Astrocyte (in vitro differentiated cells and primary cell): ENCODE measurements at regions not wholly inside any gene's neighbourhood (a gene's known extent, or its start where the extent isn't known, plus 50 kb on each side); places are given as distances from the start of the nearest gene placed in this dataset.

Source experiments
- DNase-seq: peaks from one replicate; pipeline ENCODE4 v3.0.0-alpha.2; 2010; ENCODE audit warnings: low read depth
- FAIRE-seq: peaks from 2 replicates; lab custom pipeline; 2011; peaks lifted over from hg19 to GRCh38; lab: Jason Lieb, UNC
- H2AFZ ChIP-seq: 2 replicates; pipeline ENCODE4 v1.6.0; 2012; ENCODE audit warnings: low read depth, low read length, inconsistent platforms
- H3K27ac ChIP-seq: 2 replicates; pipeline ENCODE4 v1.5.1; 2011; ENCODE audit warnings: low read depth, low read length, inconsistent platforms
- H3K27me3 ChIP-seq: 2 replicates; pipeline ENCODE4 v1.6.0; 2011; ENCODE audit warnings: low read length, inconsistent platforms; ENCODE audit not compliant: insufficient read depth
- H3K36me3 ChIP-seq: 2 replicates; pipeline ENCODE4 v1.5.1; 2011; ENCODE audit warnings: low read length, inconsistent platforms; ENCODE audit not compliant: insufficient read depth
- H3K4me1 ChIP-seq: 2 replicates; pipeline ENCODE4 v1.5.1; 2011; ENCODE audit warnings: low read length, inconsistent platforms; ENCODE audit not compliant: insufficient read depth
- H3K4me2 ChIP-seq: 2 replicates; pipeline ENCODE4 v1.6.0; 2012; ENCODE audit warnings: low read length, inconsistent platforms
- H3K4me3 ChIP-seq: 2 replicates; pipeline ENCODE4 v1.5.1; 2011; ENCODE audit warnings: low read depth, mild to moderate bottlenecking, low read length, inconsistent platforms; ENCODE audit not compliant: insufficient read depth
- H3K79me2 ChIP-seq: 2 replicates; pipeline ENCODE4 v1.6.0; 2012; ENCODE audit warnings: mild to moderate bottlenecking, low read length, inconsistent platforms; ENCODE audit not compliant: insufficient read depth
- H3K9ac ChIP-seq: 2 replicates; pipeline ENCODE4 v1.6.0; 2012; ENCODE audit warnings: mild to moderate bottlenecking, low read length, inconsistent platforms
- H3K9me3 ChIP-seq: 2 replicates; pipeline ENCODE4 v1.5.1; 2012; ENCODE audit warnings: low read depth, mild to moderate bottlenecking, low read length, inconsistent platforms; ENCODE audit not compliant: insufficient read depth
- H4K20me1 ChIP-seq: 2 replicates; pipeline ENCODE4 v1.6.0; 2012; ENCODE audit warnings: low read length, inconsistent platforms; ENCODE audit not compliant: insufficient read depth
- H3K27ac Mint-ChIP-seq: one replicate; pipeline ENCODE4 v1.8.0; 2021; ENCODE audit warnings: mild to moderate bottlenecking, mixed read lengths; ENCODE audit not compliant: unreplicated experiment
- H3K27me3 Mint-ChIP-seq: one replicate; pipeline ENCODE4 v1.8.0; 2021; ENCODE audit warnings: low read depth, mixed read lengths; ENCODE audit not compliant: unreplicated experiment
- H3K36me3 Mint-ChIP-seq: one replicate; pipeline ENCODE4 v1.8.0; 2021; ENCODE audit warnings: low read depth, mixed read lengths; ENCODE audit not compliant: unreplicated experiment
- H3K4me1 Mint-ChIP-seq: one replicate; pipeline ENCODE4 v1.8.0; 2021; ENCODE audit warnings: low read depth, mixed read lengths; ENCODE audit not compliant: unreplicated experiment
- H3K4me3 Mint-ChIP-seq: one replicate; pipeline ENCODE4 v1.8.0; 2021; ENCODE audit warnings: mild to moderate bottlenecking, moderate library complexity, mixed read lengths; ENCODE audit not compliant: unreplicated experiment
- H3K9me3 Mint-ChIP-seq: one replicate; pipeline ENCODE4 v1.8.0; 2021; ENCODE audit warnings: mild to moderate bottlenecking, mixed read lengths; ENCODE audit not compliant: unreplicated experiment
- CTCF ChIP-seq: IDR thresholded peaks from 2 replicates; pipeline ENCODE4 v1.5.1; 2011; ENCODE audit warnings: low read depth, mild to moderate bottlenecking, inconsistent platforms, low read length, moderate library complexity; ENCODE audit not compliant: insufficient read depth
- EZH2 ChIP-seq: IDR thresholded peaks from 2 replicates; pipeline ENCODE4 v1.6.1; 2012; ENCODE audit warnings: mild to moderate bottlenecking, low read length, inconsistent platforms; ENCODE audit not compliant: insufficient read depth

- Histone ChIP-seq H3K27ac (peak overlapping the region; percentile 6), H3K9ac (no peak overlapping the region), H3K36me3 (no peaks in the 10 kb centered on the region), H3K4me3 (no peak overlapping the region), H3K4me1 (peaks cover 10% of the 10 kb centered on the region), H3K9me3 (no peaks in the 10 kb centered on the region), H3K27me3 (no peaks in the 10 kb centered on the region), H2AFZ (no peak overlapping the region), H3K79me2 (no peaks in the 10 kb centered on the region), H3K4me2 (peak overlapping the region; percentile 9), H4K20me1 (no peaks in the 10 kb centered on the region)
- peaks cover 4% of the 10 kb centered on the region for H3K9me3 Mint-ChIP-seq
- no peaks in the 10 kb centered on the region for H3K36me3 Mint-ChIP-seq
- no peak for TF ChIP-seq EZH2
- no peak for TF ChIP-seq CTCF
- FAIRE-seq (peak; percentile 17), DNase-seq (no peak)
- peaks cover 7% of the 10 kb centered on the region for H3K4me1 Mint-ChIP-seq
- no peak overlapping the region for H3K4me3 Mint-ChIP-seq
- no peak overlapping the region for H3K27ac Mint-ChIP-seq
- peaks cover 8% of the 10 kb centered on the region for H3K27me3 Mint-ChIP-seq
Observed at GRCh38 chr9:21729648-21730047, 72.8 kb upstream of the MTAP start.

DNA sequence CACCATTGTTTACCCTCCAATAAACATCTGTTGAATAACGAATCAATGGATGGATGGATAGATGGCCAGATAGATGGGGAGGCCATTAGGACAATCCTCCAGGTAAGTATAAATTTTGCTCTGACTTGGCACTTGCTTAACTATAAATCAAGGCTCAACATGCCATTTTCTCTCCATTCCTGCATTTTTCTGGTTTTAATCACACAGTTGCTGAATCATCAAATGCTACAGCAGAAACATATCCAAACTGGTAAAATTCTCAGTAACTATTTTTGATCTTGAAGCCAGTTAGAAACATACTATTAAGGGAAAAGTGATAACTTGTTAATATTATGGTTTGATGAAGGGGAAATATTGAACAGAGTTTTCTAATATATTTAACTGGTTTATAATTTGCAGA, 71.5 kb upstream of the MTAP start:
- H3K79me2 ChIP-seq, result no peaks in the 10 kb centered on the region
- H3K9me3 ChIP-seq, result no peaks in the 10 kb centered on the region
- H3K36me3 Mint-ChIP-seq, result peaks cover 2% of the 10 kb centered on the region
- no peaks in the 10 kb centered on the region for H3K36me3 ChIP-seq
- no peak overlapping the region for H3K4me3 ChIP-seq
- H3K4me1 Mint-ChIP-seq, result peaks cover 7% of the 10 kb centered on the region
- no peak overlapping the region for H3K9ac ChIP-seq
- H3K27me3 Mint-ChIP-seq, result no peaks in the 10 kb centered on the region
- no peak overlapping the region for H2AFZ ChIP-seq
- H3K27ac ChIP-seq, result no peak overlapping the region
- no peak overlapping the region for H3K4me3 Mint-ChIP-seq
- peaks cover 4% of the 10 kb centered on the region for H3K9me3 Mint-ChIP-seq
- FAIRE-seq, result no peak
- TF ChIP-seq EZH2 (no peak), CTCF (no peak)
- H4K20me1 ChIP-seq, result no peaks in the 10 kb centered on the region
- H3K4me2 ChIP-seq, result no peak overlapping the region
- H3K4me1 ChIP-seq, result peaks cover 10% of the 10 kb centered on the region
- peak; percentile 44 for DNase-seq
- no peaks in the 10 kb centered on the region for H3K27me3 ChIP-seq
- no peak overlapping the region for H3K27ac Mint-ChIP-seq

DNA sequence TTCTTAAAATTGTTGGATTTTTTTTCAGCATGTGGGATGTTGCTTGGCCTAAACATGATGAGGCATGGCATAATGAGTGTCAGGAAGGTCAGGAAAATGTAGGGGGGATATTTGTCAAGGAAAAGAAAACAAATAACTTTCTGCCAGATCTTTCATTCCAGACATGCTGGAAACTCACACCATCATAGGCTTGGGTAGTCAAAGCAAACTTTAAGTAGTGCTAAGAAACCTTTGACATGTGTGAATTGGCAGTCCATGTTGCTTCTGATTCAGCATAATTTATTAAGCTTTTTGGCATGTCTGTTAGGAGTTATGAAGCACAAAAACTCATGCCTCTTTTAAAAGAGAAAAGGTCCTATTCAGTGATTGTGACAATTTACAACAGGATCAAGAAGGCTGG, 61.3 kb upstream of the MTAP start:
- no peaks in the 10 kb centered on the region for H3K4me1 Mint-ChIP-seq
- DNase-seq (peak; percentile 65), FAIRE-seq (no peak)
- TF ChIP-seq CTCF (no peak), EZH2 (no peak)
- Histone ChIP-seq H3K79me2 (no peaks in the 10 kb centered on the region), H3K4me2 (no peak overlapping the region), H2AFZ (no peak overlapping the region), H3K9ac (no peak overlapping the region), H3K36me3 (no peaks in the 10 kb centered on the region), H3K9me3 (no peaks in the 10 kb centered on the region), H3K27ac (no peak overlapping the region), H4K20me1 (no peaks in the 10 kb centered on the region), H3K27me3 (no peaks in the 10 kb centered on the region), H3K4me1 (no peaks in the 10 kb centered on the region), H3K4me3 (no peak overlapping the region)
- H3K36me3 Mint-ChIP-seq, result no peaks in the 10 kb centered on the region
- H3K4me3 Mint-ChIP-seq, result no peak overlapping the region
- H3K27me3 Mint-ChIP-seq, result peaks cover 59% of the 10 kb centered on the region
- no peak overlapping the region for H3K27ac Mint-ChIP-seq
- peaks cover 10% of the 10 kb centered on the region for H3K9me3 Mint-ChIP-seq
